Lung (tissue), 11 donors: ENCODE measurements at regions not wholly inside any gene's neighbourhood (a gene's known extent, or its start where the extent isn't known, plus 50 kb on each side); places are given as distances from the start of the nearest gene placed in this dataset.

Experiments used
- ATAC-seq: fragments of 200-7000 bp; cut with Tn5 transposase; one replicate; pipeline ENCODE4 v1.9.1; 2020; ENCODE audit warnings: moderate number of reproducible peaks; ENCODE audit not compliant: insufficient read depth, low FRiP score
- DNase-seq, 3 donors: peaks; one replicate each; pipeline ENCODE4 v3.0.0-alpha.2; 2013 to 2017
- H3K27ac ChIP-seq, 2 donors: one replicate each; pipeline ENCODE4 v1.5.1; 2013; ENCODE audit warnings: mild to moderate bottlenecking in 2 of 2, moderate library complexity in 2 of 2, control low read depth in 1 of 2, inconsistent platforms in 1 of 2, low read depth in 1 of 2, low read length in 1 of 2
- H3K27me3 ChIP-seq, 3 donors: one replicate each; pipeline ENCODE4 v1.5.1; 2013; ENCODE audit warnings: low read length in 2 of 3; ENCODE audit not compliant: control insufficient read depth in 3 of 3, insufficient read depth in 3 of 3
- H3K36me3 ChIP-seq, 4 donors: one replicate each; pipeline ENCODE4 v1.5.1; 2013; ENCODE audit warnings: low read length in 4 of 4, mild to moderate bottlenecking in 1 of 4, moderate library complexity in 1 of 4; ENCODE audit not compliant: control insufficient read depth in 4 of 4, insufficient read depth in 4 of 4
- H3K4me1 ChIP-seq, 5 donors: one replicate each; pipeline ENCODE4 v1.5.1; 2013; ENCODE audit warnings: low read length in 5 of 5, mild to moderate bottlenecking in 2 of 5, moderate library complexity in 1 of 5; ENCODE audit not compliant: control insufficient read depth in 5 of 5, insufficient read depth in 5 of 5
- H3K4me3 ChIP-seq: one replicate; pipeline ENCODE4 v1.5.1; 2013; ENCODE audit warnings: mild to moderate bottlenecking, control low read depth, moderate library complexity
- H3K9ac ChIP-seq, 2 donors: one replicate each; pipeline ENCODE4 v1.5.1; 2013; ENCODE audit warnings: low read length in 2 of 2, control low read depth in 1 of 2; ENCODE audit not compliant: insufficient read depth in 1 of 2
- H3K9me3 ChIP-seq, 4 donors: one replicate each; pipeline ENCODE4 v1.5.1; 2013; ENCODE audit warnings: low read length in 3 of 4, mild to moderate bottlenecking in 1 of 4, moderate library complexity in 1 of 4; ENCODE audit not compliant: control insufficient read depth in 4 of 4, insufficient read depth in 3 of 4
- CTCF ChIP-seq: IDR thresholded peaks from 2 replicates; pipeline ENCODE4 v1.5.1; 2012; ENCODE audit warnings: mild to moderate bottlenecking; ENCODE audit errors: control extremely low read depth, extremely low read depth
- WGBS, 2 donors: extraction: QIAGEN DNeasy Blood & Tissue Kit; methylation state at CpG; one replicate each; pipeline ENCODE4 v1.1.7; 2013; 5-methylcytosine and 5-hydroxymethylcytosine counted together
- donor health status: control.
- donor health status: control.
- donor health status: Bipolar disorder and iron deficiency.
- donor health status: healthy.
- donor health status: DM: yes; HTN: yes; CAD: no.

GRCh38 chr17:31726980-31727427 lies 132.0 kb downstream of the COPRS start:
- TF ChIP-seq CTCF, result no peak
- ATAC-seq, result no peak
- Histone ChIP-seq H3K4me3 (no peak overlapping the region), H3K27ac (no peak overlapping the region), H3K4me1 (peaks cover 0 to 7% (median 0%) of the 10 kb centered on the region in 5 donors), H3K27me3 (no peaks in the 10 kb centered on the region), H3K36me3 (no peaks in the 10 kb centered on the region), H3K9ac (no peak overlapping the region), H3K9me3 (peaks cover 0 to 3% (median 0%) of the 10 kb centered on the region in 4 donors)
- WGBS, 2 donors, result 89 to 90% methylated on average over 4 of the region's 4 CpGs
- DNase-seq, result no peak

DNA sequence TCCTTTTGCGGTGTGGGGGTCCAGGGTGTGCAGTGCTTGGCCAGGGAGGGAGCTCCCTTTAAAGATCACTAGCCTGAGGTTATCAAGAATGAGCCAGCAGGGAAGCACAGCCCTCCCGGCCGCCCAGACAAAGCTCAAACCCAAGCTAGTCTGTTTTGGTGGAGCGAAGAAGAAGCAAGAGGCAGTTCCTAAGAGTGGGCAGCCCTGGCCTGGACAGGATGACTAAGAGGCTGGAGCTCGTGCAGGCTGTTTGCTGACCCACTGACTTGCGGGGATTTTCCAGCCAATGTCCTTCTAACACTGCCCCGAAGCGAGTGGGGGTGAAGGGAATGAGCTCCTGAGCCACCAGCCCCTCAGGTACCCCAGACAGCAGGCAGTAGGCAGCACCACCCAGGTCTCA lies 134.4 kb downstream of the COPRS start:
- H3K4me3 ChIP-seq, result no peak overlapping the region
- H3K27me3 ChIP-seq, result no peaks in the 10 kb centered on the region
- peaks cover 0 to 11% (median 0%) of the 10 kb centered on the region in 5 donors for H3K4me1 ChIP-seq
- DNase-seq, result no peak
- no peak for ATAC-seq
- WGBS, 2 donors, result 85 to 93% methylated on average over 8 of the region's 8 CpGs
- H3K9me3 ChIP-seq, result peaks cover 0 to 3% (median 0%) of the 10 kb centered on the region in 4 donors
- H3K27ac ChIP-seq, result peak overlapping the region in 1 of 2 donors; percentile 9
- no peak overlapping the region for H3K9ac ChIP-seq
- H3K36me3 ChIP-seq, result no peaks in the 10 kb centered on the region
- no peak for TF ChIP-seq CTCF

DNA sequence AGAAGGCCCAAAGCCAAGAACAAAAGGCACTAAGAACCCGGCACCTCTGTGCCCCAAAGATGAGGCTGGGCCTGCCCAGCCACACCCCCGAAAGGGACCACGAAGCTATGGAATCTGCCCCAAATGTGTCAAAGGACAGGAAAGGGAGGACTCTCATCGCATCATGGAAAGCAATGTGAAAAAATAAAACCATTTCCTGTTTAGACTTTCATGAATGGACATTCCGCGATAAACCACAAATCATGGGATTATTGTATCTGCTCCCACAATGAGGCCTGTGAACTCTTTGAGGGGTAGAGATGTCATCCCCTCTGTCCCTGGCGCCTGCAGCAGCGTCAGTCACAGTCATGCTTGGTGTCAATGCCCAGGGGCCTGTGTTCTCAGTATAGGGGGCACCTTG lies 135.0 kb downstream of the COPRS start:
- peaks cover 0 to 11% (median 0%) of the 10 kb centered on the region in 5 donors for H3K4me1 ChIP-seq
- 66 to 82% methylated on average over 8 of the region's 8 CpGs for WGBS, 2 donors
- H3K9ac ChIP-seq, result no peak overlapping the region
- no peaks in the 10 kb centered on the region for H3K36me3 ChIP-seq
- no peak overlapping the region for H3K4me3 ChIP-seq
- H3K9me3 ChIP-seq, result peaks cover 0 to 3% (median 0%) of the 10 kb centered on the region in 4 donors
- H3K27ac ChIP-seq, result no peak overlapping the region
- TF ChIP-seq CTCF, result no peak
- no peaks in the 10 kb centered on the region for H3K27me3 ChIP-seq
- DNase-seq (peak in 2 of 3 donors; percentile 37 to 60), ATAC-seq (no peak)
